Tibial nerve (tissue), 3 donors: ENCODE measurements at regions not wholly inside any gene's neighbourhood (a gene's known extent, or its start where the extent isn't known, plus 50 kb on each side); places are given as distances from the start of the nearest gene placed in this dataset.

Experiments used
- CTCF ChIP-seq, 5 experiments: fragments of 200-600 bp in 3 of 5; fragments of 450-650 bp in 2 of 5; sonication (generic) in 3 of 5; IDR thresholded peaks; one replicate each; pipeline ENCODE4 v1.5.1; 2016 to 2019; ENCODE audit warnings: antibody characterized with exemption in 5 of 5, mild to moderate bottlenecking in 3 of 5, moderate library complexity in 2 of 5
- POLR2A ChIP-seq, 2 donors: fragments of 450-650 bp; IDR thresholded peaks; one replicate each; pipeline ENCODE4 v1.6.1; 2017; ENCODE audit warnings: antibody characterized with exemption in 2 of 2, mild to moderate bottlenecking in 2 of 2, moderate library complexity in 2 of 2

DNA sequence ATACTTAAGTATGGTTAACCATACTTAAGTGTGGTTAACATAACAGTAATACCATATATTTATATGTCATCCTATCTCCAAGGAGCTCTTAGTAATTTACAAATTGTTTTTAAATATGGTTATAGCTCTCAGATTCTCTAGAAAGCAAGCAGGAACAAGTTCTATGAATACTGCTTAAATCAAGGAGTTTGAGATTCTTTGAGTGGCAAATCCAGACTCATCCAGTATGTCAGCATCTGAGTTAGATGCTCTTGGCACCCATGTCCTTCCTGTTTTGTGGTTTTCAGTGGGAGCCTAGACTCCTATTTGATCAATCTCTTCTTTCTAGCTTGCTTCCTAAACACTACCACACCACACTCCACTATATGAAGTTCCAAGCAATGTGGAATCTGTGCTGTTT is 114.7 kb upstream of the GDNF start:
- TF ChIP-seq CTCF (IDR thresholded peaks at IDR 0.05) (no peak), POLR2A (IDR thresholded peaks at IDR 0.05) (no peak)
